ENCODE measurements at regions not wholly inside any gene's neighbourhood (a gene's known extent, or its start where the extent isn't known, plus 50 kb on each side); places are given as distances from the start of the nearest gene placed in this dataset.

GRCh38 chr18:10138719-10139118 is 224.9 kb downstream of the VAPA start:
- no peak for TF ChIP-seq POLR2AphosphoS5 (IDR thresholded peaks at IDR 0.05; ENCODE audit: insufficient read depth in 1 of 2, low read depth in 1 of 2)
- no peak for TF ChIP-seq CTCF (IDR thresholded peaks at IDR 0.05)
- no peak for TF ChIP-seq POLR2A (IDR thresholded peaks at IDR 0.05)
